Mucosa of descending colon (tissue), 3 donors: ENCODE measurements at regions not wholly inside any gene's neighbourhood (a gene's known extent, or its start where the extent isn't known, plus 50 kb on each side); places are given as distances from the start of the nearest gene placed in this dataset.

Source experiments
- ATAC-seq: fragments of 200-7000 bp; cut with Tn5 transposase; one replicate; pipeline ENCODE4 v1.9.1; 2020; ENCODE audit warnings: mild to moderate bottlenecking, moderate library complexity
- DNase-seq, 3 donors: peaks; one replicate each; pipeline ENCODE4 v3.0.0-alpha.2; 2020
- H3K36me3 ChIP-seq: fragments of 200-600 bp; one replicate; pipeline ENCODE4 v1.8.0; 2021; ENCODE audit warnings: low read depth, mild to moderate bottlenecking
- H3K4me1 ChIP-seq: fragments of 200-600 bp; one replicate; pipeline ENCODE4 v1.8.0; 2021; ENCODE audit warnings: low read depth, mild to moderate bottlenecking
- H3K4me3 ChIP-seq: fragments of 200-600 bp; one replicate; pipeline ENCODE4 v1.8.0; 2021; ENCODE audit warnings: mild to moderate bottlenecking
- H3K9me3 ChIP-seq: fragments of 200-600 bp; one replicate; pipeline ENCODE4 v1.8.0; 2021; ENCODE audit warnings: mild to moderate bottlenecking
- CTCF ChIP-seq: fragments of 200-600 bp; IDR thresholded peaks from one replicate; pipeline ENCODE4 v1.8.0; 2022; ENCODE audit warnings: antibody characterized with exemption, mild to moderate bottlenecking
- intact Hi-C, 2 donors: fragments of 100-400 bp; cut with DNase I in 1 of 2; cut with micrococcal nuclease in 1 of 2; formaldehyde crosslinking; loops; one replicate each; pipeline versions ENCODE4 v1.11.0 to v1.11.1; 2022; cut with DNase I, micrococcal nuclease
- donor health status: DM: no; HTN: no; CAD: no; lungs with moderate emphysema.
- donor health status: DM: no; HTN: no; CAD: no.
- donor health status: DM: no; HTN: yes; CAD: no.

DNA sequence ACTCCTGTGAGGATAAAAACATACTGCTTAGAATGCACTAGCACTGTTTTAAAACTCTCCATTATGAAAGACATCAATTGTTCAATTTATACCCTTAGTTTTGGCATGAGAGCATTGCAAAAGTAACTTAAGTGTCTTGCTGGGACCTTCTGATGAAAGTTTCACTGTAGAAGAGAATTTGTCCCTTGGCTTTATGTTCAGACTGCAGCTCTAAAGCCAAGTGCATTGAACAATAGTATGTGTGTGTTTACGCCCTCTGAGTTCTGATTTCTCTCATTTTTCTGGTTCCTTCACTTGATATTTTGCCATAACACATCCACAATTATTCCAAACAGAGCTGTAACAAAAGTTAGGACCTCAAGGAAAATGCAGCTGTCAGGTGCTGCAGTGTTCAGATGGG is 474.6 kb downstream of the DISC1 start:
- Histone ChIP-seq H3K9me3 (no peaks in the 10 kb centered on the region), H3K36me3 (no peaks in the 10 kb centered on the region), H3K4me3 (no peak overlapping the region), H3K4me1 (no peaks in the 10 kb centered on the region)
- ATAC-seq: no peak
- no peak for DNase-seq
- no peak for TF ChIP-seq CTCF
- intact Hi-C loops: no loop called here

DNA sequence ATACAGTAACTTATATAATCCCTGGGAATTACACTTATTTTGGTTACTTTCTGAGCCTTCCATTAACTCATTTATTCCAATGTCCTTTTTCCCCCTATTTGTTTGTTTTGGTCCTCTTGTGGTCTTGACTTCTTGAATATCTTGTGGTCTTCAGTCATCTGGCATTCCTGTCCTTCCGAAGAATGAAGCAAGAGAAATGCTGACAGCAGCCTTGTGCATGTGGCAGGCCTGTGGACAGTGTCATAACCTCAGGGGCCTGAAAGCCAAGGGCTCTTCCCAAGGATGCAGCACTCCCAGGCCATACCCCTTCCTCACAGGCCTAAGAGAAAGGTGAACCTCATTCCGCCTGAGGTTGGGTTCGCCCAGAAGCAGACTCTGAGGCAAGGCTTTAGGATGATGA is 470.2 kb downstream of the DISC1 start:
- no peak for ATAC-seq
- intact Hi-C loops: no loop called here

More for the DNA sequence above, 470.2 kb downstream of the DISC1 start:
- Histone ChIP-seq H3K4me1 (no peaks in the 10 kb centered on the region), H3K4me3 (no peak overlapping the region), H3K9me3 (no peaks in the 10 kb centered on the region), H3K36me3 (no peaks in the 10 kb centered on the region)
- no peak for DNase-seq
- TF ChIP-seq CTCF: no peak
